H1 (cell line): ENCODE measurements at regions not wholly inside any gene's neighbourhood (a gene's known extent, or its start where the extent isn't known, plus 50 kb on each side); places are given as distances from the start of the nearest gene placed in this dataset.

Experiments
- CTCF ChIA-PET: fragments of 300-600 bp; sonication (Branson Sonifier 250); formaldehyde crosslinking; loops from one replicate; lab custom pipeline; 2021; ENCODE audit not compliant: partially characterized antibody; lab: Charles Lee
- POLR2A ChIA-PET: fragments of 300-600 bp; sonication (Branson Sonifier 250); formaldehyde crosslinking; loops from one replicate; lab custom pipeline; 2021; ENCODE audit warnings: inconsistent platforms; ENCODE audit not compliant: partially characterized antibody; lab: Charles Lee
- DNase-seq, 2 experiments: peaks; one replicate each; pipeline versions ENCODE4 v3.0.0 to v3.0.0-alpha.2; 2010 to 2022; ENCODE audit warnings: low spot score in 2 of 2, low read depth in 1 of 2, mixed read lengths in 1 of 2
- FAIRE-seq: peaks from 2 replicates; lab custom pipeline; 2011; peaks lifted over from hg19 to GRCh38; lab: Jason Lieb, UNC
- H2AFZ ChIP-seq: 2 replicates; pipeline ENCODE4 v1.8.1; 2012; ENCODE audit warnings: low read length, inconsistent platforms
- H2AK5ac ChIP-seq: 2 replicates; pipeline ENCODE4 v1.6.1; 2013; ENCODE audit warnings: low read depth, low read length
- H2BK120ac ChIP-seq: replicated peaks from 2 replicates; pipeline ENCODE3; 2013; ENCODE audit warnings: low read depth, low read length, inconsistent platforms
- H2BK12ac ChIP-seq: 2 replicates; pipeline ENCODE4 v1.6.1; 2013; ENCODE audit warnings: low read depth, low read length
- H2BK15ac ChIP-seq: 2 replicates; pipeline ENCODE4 v1.6.1; 2013; ENCODE audit warnings: low read length
- H2BK20ac ChIP-seq: 2 replicates; pipeline ENCODE4 v1.6.1; 2013; ENCODE audit warnings: low read length
- H2BK5ac ChIP-seq: 2 replicates; pipeline ENCODE4 v1.6.1; 2013; ENCODE audit warnings: low read depth, low read length
- H3K14ac ChIP-seq: 2 replicates; pipeline ENCODE4 v1.6.1; 2013; ENCODE audit warnings: inconsistent platforms; ENCODE audit not compliant: insufficient read length
- H3K18ac ChIP-seq: 2 replicates; pipeline ENCODE4 v1.6.1; 2013; ENCODE audit warnings: low read length; ENCODE audit errors: extremely low read depth
- H3K23ac ChIP-seq: 2 replicates; pipeline ENCODE4 v1.6.1; 2013; ENCODE audit warnings: inconsistent platforms; ENCODE audit not compliant: insufficient read length
- H3K23me2 ChIP-seq: 2 replicates; pipeline ENCODE4 v1.6.1; 2013; ENCODE audit warnings: low read depth, low read length
- H3K27ac ChIP-seq: 2 replicates; pipeline ENCODE4 v1.6.1; 2011; ENCODE audit warnings: low read depth, low read length, inconsistent platforms
- H3K27me3 ChIP-seq, 4 experiments: replicated peaks in 1 of 4; 1 replicate in 1 of 4; 2 replicates in 3 of 4; pipeline versions ENCODE4 v1.6.1 to v1.8.1; 2011 to 2013; ENCODE audit warnings: low read length in 3 of 4, mild to moderate bottlenecking in 3 of 4, inconsistent platforms in 2 of 4, mixed read lengths in 2 of 4, moderate library complexity in 1 of 4; ENCODE audit not compliant: control insufficient read depth in 3 of 4, insufficient read depth in 3 of 4; ENCODE audit errors: extremely low read depth in 1 of 4
- H3K36me3 ChIP-seq, 4 experiments: 2 replicates each; pipeline versions ENCODE4 v1.6.1 to v1.8.1; 2011 to 2013; ENCODE audit warnings: mild to moderate bottlenecking in 4 of 4, low read length in 3 of 4, moderate library complexity in 2 of 4, control low read depth in 1 of 4, inconsistent platforms in 1 of 4; ENCODE audit not compliant: insufficient read depth in 4 of 4, control insufficient read depth in 2 of 4
- H3K4ac ChIP-seq: replicated peaks from 2 replicates; pipeline ENCODE3; 2013; ENCODE audit warnings: low read length, low read depth, mixed read lengths, inconsistent platforms; ENCODE audit not compliant: insufficient read length
- H3K4me1 ChIP-seq, 4 experiments: replicated peaks in 1 of 4; 1 replicate in 1 of 4; 2 replicates in 3 of 4; pipeline versions ENCODE4 v1.6.1 to v1.8.1; 2011 to 2013; ENCODE audit warnings: low read length in 3 of 4, inconsistent platforms in 2 of 4, mixed read lengths in 1 of 4; ENCODE audit not compliant: insufficient read depth in 4 of 4, control insufficient read depth in 3 of 4
- H3K4me2 ChIP-seq, 2 experiments: 2 replicates each; pipeline versions ENCODE4 v1.6.1 to v1.8.1; 2011 to 2013; ENCODE audit warnings: low read depth in 2 of 2, low read length in 2 of 2, control low read depth in 1 of 2, inconsistent platforms in 1 of 2, mild to moderate bottlenecking in 1 of 2; ENCODE audit not compliant: insufficient read depth in 1 of 2
- H3K4me3 ChIP-seq, 4 experiments: fragments of 200-600, 300-600 bp in 1 of 4; sonication (generic), shearing (Covaris generic), sonication (Bioruptor Twin) in 1 of 4; 2 replicates each; pipeline versions ENCODE4 v1.5.1 to v1.8.1; 2011 to 2016; ENCODE audit warnings: low read length in 4 of 4, low read depth in 3 of 4, control low read depth in 2 of 4, inconsistent platforms in 2 of 4, mild to moderate bottlenecking in 2 of 4, mixed read lengths in 1 of 4, moderate library complexity in 1 of 4; ENCODE audit not compliant: insufficient read depth in 2 of 4; ENCODE audit errors: extremely low read depth in 1 of 4
- H3K56ac ChIP-seq: replicated peaks from 2 replicates; pipeline ENCODE3; 2013; ENCODE audit warnings: low read depth, mild to moderate bottlenecking, mixed read lengths, low read length, inconsistent platforms; ENCODE audit not compliant: insufficient read length
- H3K79me1 ChIP-seq: 2 replicates; pipeline ENCODE4 v1.6.1; 2013; ENCODE audit warnings: low read depth, low read length, control low read depth
- H3K79me2 ChIP-seq, 2 experiments: 2 replicates each; pipeline versions ENCODE4 v1.6.1 to v1.8.1; 2012 to 2013; ENCODE audit warnings: low read length in 2 of 2, mild to moderate bottlenecking in 2 of 2, inconsistent platforms in 1 of 2; ENCODE audit not compliant: insufficient read depth in 2 of 2, control insufficient read depth in 1 of 2
- H3K9ac ChIP-seq, 4 experiments: replicated peaks in 1 of 4; 1 replicate in 1 of 4; 2 replicates in 3 of 4; pipeline versions ENCODE4 v1.6.1 to v1.8.1; 2011 to 2013; ENCODE audit warnings: low read depth in 3 of 4, low read length in 3 of 4, control low read depth in 2 of 4, mild to moderate bottlenecking in 2 of 4, moderate library complexity in 2 of 4, inconsistent platforms in 1 of 4; ENCODE audit errors: extremely low read depth in 1 of 4
- H3K9me3 ChIP-seq, 2 experiments: 2 replicates each; pipeline versions ENCODE4 v1.6.1 to v1.8.1; 2012 to 2013; ENCODE audit warnings: mild to moderate bottlenecking in 2 of 2, moderate library complexity in 2 of 2, control low read depth in 1 of 2, inconsistent platforms in 1 of 2, low read depth in 1 of 2, low read length in 1 of 2, mixed read lengths in 1 of 2; ENCODE audit not compliant: insufficient read depth in 2 of 2
- H4K20me1 ChIP-seq, 2 experiments: replicated peaks in 1 of 2; 2 replicates each; pipeline versions ENCODE3 to v1.8.1; 2011 to 2013; ENCODE audit warnings: inconsistent platforms in 2 of 2, low read length in 2 of 2, mild to moderate bottlenecking in 1 of 2; ENCODE audit not compliant: insufficient read depth in 2 of 2, control insufficient read depth in 1 of 2
- H4K5ac ChIP-seq: 2 replicates; pipeline ENCODE4 v1.6.1; 2013; ENCODE audit warnings: low read length, low read depth, mixed read lengths, inconsistent platforms; ENCODE audit not compliant: insufficient read length
- H4K8ac ChIP-seq: 2 replicates; pipeline ENCODE4 v1.8.0; 2013; ENCODE audit warnings: mild to moderate bottlenecking, moderate library complexity, low read length, inconsistent platforms; ENCODE audit not compliant: insufficient read depth; ENCODE audit errors: extremely low read depth
- H4K91ac ChIP-seq: replicated peaks from 2 replicates; pipeline ENCODE3; 2013; ENCODE audit warnings: low read length, mixed read lengths, inconsistent platforms; ENCODE audit not compliant: insufficient read length
- ASH2L ChIP-seq: fragments of 200-600, 300-600 bp; sonication (generic); IDR thresholded peaks from one replicate; pipeline ENCODE4 v1.7.1; 2017; ENCODE audit warnings: low read length
- BCL11A ChIP-seq, 2 experiments: IDR thresholded peaks; one replicate each; pipeline ENCODE4 v1.6.1; 2011; ENCODE audit warnings: low read depth in 2 of 2, low read length in 2 of 2, mild to moderate bottlenecking in 2 of 2
- CHD1 ChIP-seq: IDR thresholded peaks from 2 replicates; pipeline ENCODE4 v1.6.1; 2012; ENCODE audit warnings: low read depth, low read length, improper control_type of control experiment
- CHD2 ChIP-seq: IDR thresholded peaks from 2 replicates; pipeline ENCODE4 v1.6.1; 2012; ENCODE audit warnings: low read length, improper control_type of control experiment
- CTBP2 ChIP-seq: IDR thresholded peaks from 2 replicates; pipeline ENCODE4 v1.7.0; 2011; ENCODE audit warnings: borderline replicate concordance, mild to moderate bottlenecking, moderate library complexity, mixed read lengths, low read length; ENCODE audit not compliant: insufficient read depth, insufficient read length
- EGR1 ChIP-seq: IDR thresholded peaks from 2 replicates; pipeline ENCODE4 v1.6.1; 2011; ENCODE audit warnings: low read depth, low read length, borderline replicate concordance
- GABPA ChIP-seq: IDR thresholded peaks from 2 replicates; pipeline ENCODE4 v1.6.1; 2011; ENCODE audit warnings: mild to moderate bottlenecking, low read length, moderate library complexity, borderline replicate concordance; ENCODE audit not compliant: insufficient read depth
- HDAC6 ChIP-seq: IDR thresholded peaks from one replicate; pipeline ENCODE4 v1.7.1; 2012; ENCODE audit warnings: low read depth, mild to moderate bottlenecking, inconsistent platforms, low read length, moderate library complexity
- MAFK ChIP-seq: IDR thresholded peaks from 2 replicates; pipeline ENCODE4 v1.6.1; 2012; ENCODE audit warnings: low read depth, mild to moderate bottlenecking, improper control_type of control experiment, low read length
- NANOG ChIP-seq: IDR thresholded peaks from 2 replicates; pipeline ENCODE4 v1.6.1; 2011; ENCODE audit warnings: low read length, low read depth, mild to moderate bottlenecking, inconsistent platforms; ENCODE audit not compliant: insufficient read depth, poor library complexity, severe bottlenecking
- RBBP5 ChIP-seq: IDR thresholded peaks from 2 replicates; pipeline ENCODE4 v1.7.1; 2012; ENCODE audit warnings: low read depth, mild to moderate bottlenecking, inconsistent platforms, low read length, moderate library complexity, borderline replicate concordance
- RXRA ChIP-seq: IDR thresholded peaks from 2 replicates; pipeline ENCODE4 v1.6.1; 2011; ENCODE audit warnings: low read depth, mild to moderate bottlenecking, low read length, moderate library complexity; ENCODE audit not compliant: insufficient read depth
- SAP30 ChIP-seq: fragments of 300-600 bp; sonication (generic); IDR thresholded peaks from 2 replicates; pipeline ENCODE4 v1.7.1; 2012; ENCODE audit warnings: low read length, moderate library complexity, mild to moderate bottlenecking, inconsistent platforms; ENCODE audit not compliant: insufficient read depth, insufficient replicate concordance
- WGBS, 2 experiments: shearing (Covaris generic) in 1 of 2; methylation state at CpG; one replicate each; pipeline versions ENCODE4 v1.1.6 to v1.1.7; 2013 to 2015; ENCODE audit warnings: low lambda C conversion rate in 2 of 2, mixed read lengths in 2 of 2, inconsistent platforms in 1 of 2, low coverage in 1 of 2, missing lambda C conversion rate in 1 of 2; ENCODE audit not compliant: insufficient replicate concordance in 2 of 2, insufficient coverage in 1 of 2, insufficient read length in 1 of 2; ENCODE audit errors: extremely low coverage in 1 of 2, missing lambda C conversion rate in 1 of 2; 5-methylcytosine and 5-hydroxymethylcytosine counted together

GRCh38 chr5:152004095-152004494 lies 79.4 kb upstream of the GLRA1 start:
- no peak for DNase-seq
- no peak overlapping the region for H2BK12ac ChIP-seq
- H3K4me1 ChIP-seq, result peaks cover 0 to 7% (median 3%) of the 10 kb centered on the region in 4 experiments; a peak in 4 of 7 replicates
- no peaks in the 10 kb centered on the region for H3K36me3 ChIP-seq
- H3K27me3 ChIP-seq, result no peaks in the 10 kb centered on the region
- no peaks in the 10 kb centered on the region for H4K20me1 ChIP-seq
- no peak overlapping the region for H3K4ac ChIP-seq
- no peak overlapping the region for H3K4me3 ChIP-seq
- H3K23ac ChIP-seq, result no peak overlapping the region
- H3K14ac ChIP-seq, result no peak overlapping the region
- H2AFZ ChIP-seq, result no peak overlapping the region
- H3K79me1 ChIP-seq, result no peaks in the 10 kb centered on the region
- no peak overlapping the region for H4K5ac ChIP-seq
- H3K18ac ChIP-seq, result no peak overlapping the region
- no peaks in the 10 kb centered on the region for H3K23me2 ChIP-seq
- no peak overlapping the region for H2BK15ac ChIP-seq
- FAIRE-seq, result no peak
- no peak overlapping the region for H3K56ac ChIP-seq
- no peak overlapping the region for H3K9ac ChIP-seq
- H2BK120ac ChIP-seq, result no peak overlapping the region
- H3K4me2 ChIP-seq, result no peak overlapping the region
- POLR2A ChIA-PET, result no interaction called here
- H2BK20ac ChIP-seq, result no peak overlapping the region
- H2AK5ac ChIP-seq, result no peak overlapping the region
- H3K9me3 ChIP-seq, result peaks cover 0 to 6% of the 10 kb centered on the region in 2 experiments; a peak in 2 of 4 replicates
- no peak overlapping the region for H4K8ac ChIP-seq
- no peak overlapping the region for H4K91ac ChIP-seq
- no peak overlapping the region for H2BK5ac ChIP-seq
- WGBS, 2 experiments, result 97% methylated on average over 13 of the region's 13 CpGs; no CpG with 5 or more reads in 1 of the 2 experiments
- no peak overlapping the region for H3K27ac ChIP-seq
- CTCF ChIA-PET, result interaction anchor here (0.7 to 1.6 kb wide), 2 partner anchors 160 to 345 kb away, joined by 3 to 6 read pairs; no protein-coding TSS in a partner anchor
- H3K79me2 ChIP-seq, result no peaks in the 10 kb centered on the region
- TF ChIP-seq CTBP2, result no peak
- TF ChIP-seq CHD2, result no peak
- no peak for TF ChIP-seq EGR1
- TF ChIP-seq ASH2L, result no peak
- TF ChIP-seq GABPA, result no peak
- TF ChIP-seq BCL11A (IDR thresholded peaks at IDR 0.05; ENCODE audit: low read depth in 2 of 2, low read length in 2 of 2), result no peak
- no peak for TF ChIP-seq NANOG
- no peak for TF ChIP-seq SAP30
- TF ChIP-seq CHD1, result no peak
- no peak for TF ChIP-seq MAFK
- TF ChIP-seq RBBP5, result no peak
- no peak for TF ChIP-seq HDAC6
- no peak for TF ChIP-seq RXRA
